K562 (cell line): ENCODE measurements at regions not wholly inside any gene's neighbourhood (a gene's known extent, or its start where the extent isn't known, plus 50 kb on each side); places are given as distances from the start of the nearest gene placed in this dataset.

Experiments
- ATAC-seq: fragments of 200-7000 bp; cut with Tn5 transposase; 3 replicates; pipeline ENCODE4 v1.9.1; 2020; ENCODE audit warnings: moderate library complexity
- BruUV-seq: library from RNA; stranded (reverse); fragments of 400-500 nt; replicated peaks from 2 replicates; lab custom pipeline; 2021; lab: Mats Ljungman, UMichigan
- CTCF ChIA-PET: fragments of 300-600 bp; formaldehyde crosslinking; extraction: SDS; loops from one replicate; lab custom pipeline; 2021; ENCODE audit warnings: low intra/inter-chr PET ratio; lab: Yijun Ruan, JAX
- POLR2A ChIA-PET: fragments of 300-600, 350-650 bp; sonication (Branson Sonifier 250); formaldehyde crosslinking; extraction: SDS; loops from one replicate; lab custom pipeline; 2021; ENCODE audit warnings: antibody characterized with exemption, inconsistent platforms; lab: Yijun Ruan, JAX
- DNase-seq, 4 experiments: peaks; one replicate each; pipeline versions ENCODE4 v3.0.0 to v3.0.0-alpha.2; 2011 to 2018; ENCODE audit warnings: low spot score in 3 of 4, mixed read lengths in 3 of 4; ENCODE audit errors: extremely low read depth in 1 of 4
- FAIRE-seq: peaks from 2 replicates; lab custom pipeline; 2011; peaks lifted over from hg19 to GRCh38; lab: Jason Lieb, UNC
- H2AFZ ChIP-seq: 2 replicates; pipeline ENCODE4 v1.6.0; 2011; ENCODE audit warnings: low read depth, low read length, control low read depth, inconsistent platforms
- H3K27ac ChIP-seq: fragments of 200-600 bp; 3 replicates; pipeline ENCODE4 v1.8.0; 2011; ENCODE audit warnings: low read depth, mild to moderate bottlenecking, control low read depth, inconsistent platforms, low read length, moderate library complexity, mixed read lengths; ENCODE audit errors: extremely low read depth
- H3K27me3 ChIP-seq, 2 experiments: fragments of 300-600 bp in 1 of 2; 2 replicates in 1 of 2; 3 replicates in 1 of 2; pipeline versions ENCODE4 v1.6.0 to v1.8.0; 2011; ENCODE audit warnings: inconsistent platforms in 2 of 2, low read length in 2 of 2, mild to moderate bottlenecking in 1 of 2, mixed read lengths in 1 of 2, moderate library complexity in 1 of 2; ENCODE audit not compliant: control insufficient read depth in 2 of 2, insufficient read depth in 2 of 2
- H3K36me3 ChIP-seq: fragments of 300-600 bp; 3 replicates; pipeline ENCODE4 v1.8.0; 2011; ENCODE audit warnings: mild to moderate bottlenecking, low read length, inconsistent platforms; ENCODE audit not compliant: control insufficient read depth, insufficient read depth
- H3K4me1 ChIP-seq, 2 experiments: fragments of 200-600 bp in 1 of 2; replicated peaks in 1 of 2; 2 replicates in 1 of 2; 3 replicates in 1 of 2; pipeline versions ENCODE4 v1.5.1 to v1.8.0; 2011; ENCODE audit warnings: inconsistent platforms in 2 of 2, low read length in 2 of 2, mild to moderate bottlenecking in 1 of 2, mixed read lengths in 1 of 2, moderate library complexity in 1 of 2; ENCODE audit not compliant: control insufficient read depth in 2 of 2, insufficient read depth in 2 of 2
- H3K4me2 ChIP-seq: 2 replicates; pipeline ENCODE4 v1.6.1; 2011; ENCODE audit warnings: low read length, control low read depth, inconsistent platforms, mixed read lengths; ENCODE audit not compliant: insufficient read depth
- H3K4me3 ChIP-seq: fragments of 200-600 bp; sonication (generic), shearing (Covaris generic); 2 replicates; pipeline ENCODE4 v1.5.1; 2016; ENCODE audit warnings: control low read depth, inconsistent platforms
- H3K79me2 ChIP-seq: fragments of 200-600 bp; 3 replicates; pipeline ENCODE4 v1.8.0; 2011; ENCODE audit warnings: low read length, inconsistent platforms; ENCODE audit not compliant: control insufficient read depth, insufficient read depth
- H3K9ac ChIP-seq, 2 experiments: 2 replicates each; pipeline versions ENCODE4 v1.6.0 to v1.6.1; 2011; ENCODE audit warnings: low read depth in 2 of 2, low read length in 2 of 2, control low read depth in 1 of 2, inconsistent platforms in 1 of 2, mild to moderate bottlenecking in 1 of 2, mixed read lengths in 1 of 2; ENCODE audit not compliant: insufficient read depth in 1 of 2
- H3K9me1 ChIP-seq: one replicate; pipeline ENCODE4 v1.6.0; 2011; ENCODE audit warnings: inconsistent platforms, mild to moderate bottlenecking, low read length, moderate library complexity; ENCODE audit not compliant: control insufficient read depth, insufficient read depth
- H3K9me3 ChIP-seq: replicated peaks from 2 replicates; pipeline ENCODE4 v1.5.1; 2011; ENCODE audit warnings: low read depth, low read length, inconsistent platforms; ENCODE audit not compliant: control insufficient read depth, insufficient read depth
- H4K20me1 ChIP-seq: replicated peaks from 2 replicates; pipeline ENCODE4 v1.6.1; 2011; ENCODE audit warnings: low read length, inconsistent platforms, mixed read lengths; ENCODE audit not compliant: control insufficient read depth, insufficient read depth
- ARID4B ChIP-seq: sonication (generic); formaldehyde crosslinking; IDR thresholded peaks from 2 replicates; pipeline ENCODE4 v1.8.0; 2022; ENCODE audit warnings: mild to moderate bottlenecking, missing genetic modification reagents
- ATF7 ChIP-seq: fragments of 450-650 bp; IDR thresholded peaks from 2 replicates; pipeline ENCODE4 v1.7.1; 2014; ENCODE audit warnings: mild to moderate bottlenecking, moderate library complexity
- BCOR ChIP-seq: fragments of 450-650 bp; IDR thresholded peaks from 2 replicates; pipeline ENCODE4 v1.6.1; 2016
- KAT7 ChIP-seq: sonication (generic); formaldehyde crosslinking; IDR thresholded peaks from 2 replicates; pipeline ENCODE4 v1.8.0; 2022; ENCODE audit warnings: missing genetic modification reagents, mild to moderate bottlenecking, borderline replicate concordance
- MED1 ChIP-seq: sonication (generic); formaldehyde crosslinking; IDR thresholded peaks from 2 replicates; pipeline ENCODE4 v1.8.1; 2023; ENCODE audit warnings: missing genetic modification reagents, borderline replicate concordance
- PHF8 ChIP-seq: fragments of 200-600 bp; sonication (generic); IDR thresholded peaks from 2 replicates; pipeline ENCODE4 v1.6.1; 2012; ENCODE audit warnings: mixed run types, mild to moderate bottlenecking, inconsistent platforms, low read length, moderate library complexity, borderline replicate concordance
- PURB ChIP-seq: sonication (generic); formaldehyde crosslinking; IDR thresholded peaks from 2 replicates; pipeline ENCODE4 v1.9.0; 2021; ENCODE audit warnings: low read depth, mild to moderate bottlenecking, missing genetic modification reagents
- SETDB1 ChIP-seq: IDR thresholded peaks from one replicate; pipeline ENCODE4 v1.6.1; 2012; ENCODE audit warnings: low read length, control low read depth, inconsistent platforms
- TGIF2 ChIP-seq: sonication (generic); formaldehyde crosslinking; IDR thresholded peaks from 2 replicates; pipeline ENCODE4 v1.8.1; 2022; ENCODE audit warnings: mild to moderate bottlenecking, missing genetic modification reagents, moderate library complexity
- THRAP3 ChIP-seq: fragments of 450-650 bp; IDR thresholded peaks from 2 replicates; pipeline ENCODE4 v1.6.1; 2016; ENCODE audit warnings: mild to moderate bottlenecking, inconsistent platforms, borderline replicate concordance
- ZNF57 ChIP-seq: fragments of 450-650 bp; formaldehyde crosslinking; IDR thresholded peaks from 2 replicates; pipeline ENCODE4 v1.4.0; 2020; ENCODE audit warnings: mild to moderate bottlenecking, moderate library complexity
- ZNF589 ChIP-seq: fragments of 200-800 bp; sonication (Bioruptor generic); IDR thresholded peaks from 2 replicates; pipeline ENCODE4 v1.6.1; 2016; ENCODE audit warnings: low read depth, missing genetic modification characterization, missing compliant biosample characterization
- in situ Hi-C: fragments of 300-500 bp; cut with MboI; formaldehyde crosslinking; loops from 4 replicates; pipeline ENCODE4 v1.15.0; 2018; ENCODE audit warnings: inconsistent platforms, mixed read lengths
- intact Hi-C: fragments of 100-400 bp; cut with micrococcal nuclease; formaldehyde crosslinking; loops from 2 replicates; pipeline ENCODE4 v1.14.2; 2022
- TF ChIP-seq, protein P1 (sequence below): fragments of 250-450 bp; sonication (Bioruptor Pico); IDR thresholded peaks from 2 replicates; pipeline ENCODE4 v1.5.0; 2021; ENCODE audit warnings: mild to moderate bottlenecking, borderline replicate concordance

DNA sequence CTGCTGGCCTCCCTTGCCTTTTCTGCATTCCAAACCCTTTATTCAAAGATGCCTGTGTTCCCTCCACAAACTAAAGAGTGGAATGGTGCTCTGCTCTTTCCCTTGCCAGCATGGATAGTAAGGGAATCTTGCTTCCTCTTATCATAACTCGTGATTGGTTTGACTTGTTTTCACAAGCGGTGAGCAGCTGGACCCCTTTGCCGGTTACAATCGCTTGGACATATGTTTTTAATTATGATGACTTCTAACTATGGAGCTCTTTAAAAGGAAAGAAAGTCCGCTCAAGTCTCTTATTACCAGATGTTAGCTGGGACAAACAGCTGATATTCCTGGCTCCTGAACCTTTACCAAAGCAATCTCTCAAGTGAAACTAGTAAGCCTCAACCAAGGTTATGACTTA is 1094.7 kb downstream of the UQCRFS1 start (continued):
- TF ChIP-seq ZNF57 (CRISPR knock-in tag) (no peak), ZNF589 (no peak), THRAP3 (no peak), PHF8 (no peak), MED1 (CRISPR knock-in tag) (no peak)
- TF ChIP-seq, all 486 proteins: peak for 0

DNA sequence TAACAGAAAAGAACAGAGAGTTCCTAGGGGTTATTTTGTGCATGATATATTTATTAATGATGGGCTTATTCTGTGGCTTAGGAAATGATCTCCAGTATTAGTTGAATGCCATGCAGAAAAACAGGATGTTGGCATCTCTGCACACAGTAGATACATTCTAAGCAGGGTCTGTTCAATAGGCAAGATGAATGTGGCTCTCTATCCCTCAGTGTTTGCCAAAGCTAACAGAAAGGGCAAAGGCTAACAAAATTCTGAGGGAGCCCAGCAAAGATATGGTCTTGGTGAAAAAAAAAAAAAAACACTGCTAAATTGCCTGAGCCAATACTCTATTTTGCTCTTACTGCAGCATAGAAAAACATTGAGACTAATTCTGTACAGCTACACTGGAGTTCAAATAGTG is 1095.8 kb downstream of the UQCRFS1 start:
- no peak for ATAC-seq
- no peak overlapping the region for H3K9ac ChIP-seq
- TF ChIP-seq KAT7 (CRISPR knock-in tag) (no peak), TGIF2 (CRISPR knock-in tag) (no peak), SETDB1 (no peak), PURB (CRISPR knock-in tag) (no peak), ATF7 (no peak), ARID4B (CRISPR knock-in tag) (no peak), BCOR (no peak)
- TF ChIP-seq, protein P1, sequence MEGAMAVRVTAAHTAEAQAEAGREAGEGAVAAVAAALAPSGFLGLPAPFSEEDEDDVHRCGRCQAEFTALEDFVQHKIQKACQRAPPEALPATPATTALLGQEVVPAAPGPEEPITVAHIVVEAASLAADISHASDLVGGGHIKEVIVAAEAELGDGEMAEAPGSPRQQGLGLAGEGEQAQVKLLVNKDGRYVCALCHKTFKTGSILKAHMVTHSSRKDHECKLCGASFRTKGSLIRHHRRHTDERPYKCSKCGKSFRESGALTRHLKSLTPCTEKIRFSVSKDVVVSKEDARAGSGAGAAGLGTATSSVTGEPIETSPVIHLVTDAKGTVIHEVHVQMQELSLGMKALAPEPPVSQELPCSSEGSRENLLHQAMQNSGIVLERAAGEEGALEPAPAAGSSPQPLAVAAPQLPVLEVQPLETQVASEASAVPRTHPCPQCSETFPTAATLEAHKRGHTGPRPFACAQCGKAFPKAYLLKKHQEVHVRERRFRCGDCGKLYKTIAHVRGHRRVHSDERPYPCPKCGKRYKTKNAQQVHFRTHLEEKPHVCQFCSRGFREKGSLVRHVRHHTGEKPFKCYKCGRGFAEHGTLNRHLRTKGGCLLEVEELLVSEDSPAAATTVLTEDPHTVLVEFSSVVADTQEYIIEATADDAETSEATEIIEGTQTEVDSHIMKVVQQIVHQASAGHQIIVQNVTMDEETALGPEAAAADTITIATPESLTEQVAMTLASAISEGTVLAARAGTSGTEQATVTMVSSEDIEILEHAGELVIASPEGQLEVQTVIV (CRISPR knock-in tag), result no peak

More for the DNA sequence above, 1095.8 kb downstream of the UQCRFS1 start:
- H3K9me1 ChIP-seq, result no peaks in the 10 kb centered on the region
- H3K79me2 ChIP-seq, result no peaks in the 10 kb centered on the region
- no peaks in the 10 kb centered on the region; a peak in 2 of 5 replicates for H3K27me3 ChIP-seq
- ChIA-PET POLR2A (no interaction called here), CTCF (no interaction called here)
- DNase-seq (no peak), FAIRE-seq (no peak)
- H3K36me3 ChIP-seq, result no peaks in the 10 kb centered on the region
- H4K20me1 ChIP-seq, result no peaks in the 10 kb centered on the region
- H3K4me2 ChIP-seq, result no peak overlapping the region
- in situ Hi-C loops, result no loop called here
- no peak overlapping the region for H2AFZ ChIP-seq
- BruUV-seq, result no TSS peak
- no peak overlapping the region for H3K27ac ChIP-seq
- H3K4me1 ChIP-seq, result no peaks in the 10 kb centered on the region
- H3K9me3 ChIP-seq, result no peaks in the 10 kb centered on the region
- intact Hi-C loops, result no loop called here
- H3K4me3 ChIP-seq, result no peak overlapping the region
